Brain microvascular endothelial cell (primary cell): ENCODE measurements at regions not wholly inside any gene's neighbourhood (a gene's known extent, or its start where the extent isn't known, plus 50 kb on each side); places are given as distances from the start of the nearest gene placed in this dataset.
"Not testable (repeated sequence)": the region's sequence is repeated elsewhere in the genome, so short reads cannot be mapped to it uniquely, and the experiment has no call there.

Experiments
- DNase-seq: peaks from one replicate; pipeline ENCODE4 v3.0.0-alpha.2; 2020
- H3K27ac ChIP-seq: fragments of 250-450 bp; sonication (Bioruptor Pico); 2 replicates; pipeline ENCODE4 v1.5.1; 2020; ENCODE audit warnings: mild to moderate bottlenecking, moderate library complexity
- H3K27me3 ChIP-seq: fragments of 250-450 bp; sonication (Bioruptor Pico); replicated peaks from 2 replicates; pipeline ENCODE4 v1.5.1; 2020; ENCODE audit warnings: mild to moderate bottlenecking
- H3K36me3 ChIP-seq: fragments of 250-450 bp; sonication (Bioruptor Pico); replicated peaks from 2 replicates; pipeline ENCODE4 v1.5.1; 2020; ENCODE audit warnings: mild to moderate bottlenecking
- H3K4me3 ChIP-seq: 2 replicates; pipeline ENCODE4 v1.5.1; 2011; ENCODE audit warnings: low read depth, mild to moderate bottlenecking, control low read depth, low read length, moderate library complexity
- in situ Hi-C: cut with HindIII; loops from 2 replicates; pipeline ENCODE4 v1.10.0; 2017; ENCODE audit warnings: low sequenced_read_pairs, low pct_ligation_motif_present
- TF ChIP-seq, protein P1 (sequence below): IDR thresholded peaks from 2 replicates; pipeline ENCODE4 v1.5.1; 2011; ENCODE audit warnings: low read depth, mild to moderate bottlenecking, moderate library complexity, low read length, control low read depth, inconsistent platforms; ENCODE audit errors: missing control alignments

DNA sequence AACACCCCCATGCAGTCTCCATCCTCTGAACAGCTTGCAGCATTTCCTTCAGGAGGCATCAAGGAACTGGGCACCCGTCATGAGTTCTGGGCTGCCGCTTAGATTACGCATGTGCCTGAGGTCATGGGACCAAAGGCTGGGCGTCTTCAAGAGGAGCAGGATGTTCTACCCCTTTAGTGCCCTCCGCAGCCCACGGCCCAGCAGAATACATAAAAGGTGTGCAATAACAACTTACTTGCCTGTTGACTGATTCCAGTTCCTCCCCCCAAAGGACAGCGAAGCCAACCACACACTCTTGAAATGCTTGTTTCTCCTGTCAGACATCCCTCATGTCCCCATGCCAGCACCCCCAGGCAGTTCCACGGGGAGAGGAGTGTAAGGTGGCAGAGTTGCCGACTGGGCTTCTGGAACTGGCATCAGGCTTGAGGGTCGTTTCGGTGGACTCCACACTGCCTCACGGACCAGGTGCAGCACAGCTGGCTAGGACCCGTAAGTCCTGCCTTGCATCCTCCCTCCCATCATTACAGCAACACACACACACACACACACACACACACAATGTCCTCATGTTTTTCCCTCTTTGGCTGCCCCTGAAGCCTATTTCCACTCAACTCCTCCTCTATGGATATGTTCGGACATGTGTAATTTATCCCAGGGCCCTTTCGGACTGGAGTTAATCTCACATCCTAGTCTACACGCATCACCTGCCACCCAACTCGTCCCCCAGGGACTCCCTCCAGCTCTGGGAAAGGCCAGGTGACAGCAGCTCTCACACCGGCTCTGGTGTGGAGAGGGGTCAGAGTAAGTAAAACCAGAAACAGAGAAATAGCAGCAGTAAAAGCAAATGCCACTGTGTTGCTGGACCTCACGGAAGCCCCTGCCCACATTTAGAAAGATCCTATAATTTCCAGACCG, 200.7 kb downstream of the BCL11A start:
- in situ Hi-C loops = no loop called here
- Histone ChIP-seq H3K36me3 (no peaks in the 10 kb centered on the region), H3K27me3 (no peaks in the 10 kb centered on the region), H3K4me3 (no peak overlapping the region), H3K27ac (no peak overlapping the region)
- DNase-seq = no peak
- TF ChIP-seq, protein P1, sequence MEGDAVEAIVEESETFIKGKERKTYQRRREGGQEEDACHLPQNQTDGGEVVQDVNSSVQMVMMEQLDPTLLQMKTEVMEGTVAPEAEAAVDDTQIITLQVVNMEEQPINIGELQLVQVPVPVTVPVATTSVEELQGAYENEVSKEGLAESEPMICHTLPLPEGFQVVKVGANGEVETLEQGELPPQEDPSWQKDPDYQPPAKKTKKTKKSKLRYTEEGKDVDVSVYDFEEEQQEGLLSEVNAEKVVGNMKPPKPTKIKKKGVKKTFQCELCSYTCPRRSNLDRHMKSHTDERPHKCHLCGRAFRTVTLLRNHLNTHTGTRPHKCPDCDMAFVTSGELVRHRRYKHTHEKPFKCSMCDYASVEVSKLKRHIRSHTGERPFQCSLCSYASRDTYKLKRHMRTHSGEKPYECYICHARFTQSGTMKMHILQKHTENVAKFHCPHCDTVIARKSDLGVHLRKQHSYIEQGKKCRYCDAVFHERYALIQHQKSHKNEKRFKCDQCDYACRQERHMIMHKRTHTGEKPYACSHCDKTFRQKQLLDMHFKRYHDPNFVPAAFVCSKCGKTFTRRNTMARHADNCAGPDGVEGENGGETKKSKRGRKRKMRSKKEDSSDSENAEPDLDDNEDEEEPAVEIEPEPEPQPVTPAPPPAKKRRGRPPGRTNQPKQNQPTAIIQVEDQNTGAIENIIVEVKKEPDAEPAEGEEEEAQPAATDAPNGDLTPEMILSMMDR = no peak

DNA sequence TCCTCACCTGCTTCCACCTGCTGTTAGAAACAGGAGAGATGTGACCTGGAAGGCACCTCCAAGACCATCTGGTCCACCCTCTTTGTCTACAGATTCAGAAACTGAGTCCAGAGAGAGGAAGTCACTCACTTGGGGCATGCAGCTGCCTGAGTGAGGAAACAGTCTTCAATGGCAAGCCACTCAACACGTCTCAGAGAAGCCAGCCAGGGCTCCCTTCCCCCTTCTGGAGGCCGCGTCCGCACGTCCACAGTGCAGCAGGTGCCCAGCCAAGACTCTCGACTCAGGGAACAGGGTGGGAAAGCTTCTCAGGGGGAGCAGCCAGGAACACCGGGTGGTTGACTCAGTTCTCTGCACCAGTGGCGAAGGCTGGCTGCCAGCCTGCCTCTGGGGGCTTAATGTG, 201.7 kb downstream of the BCL11A start:
- TF ChIP-seq, protein P1 = no peak
- DNase-seq = no peak
- H3K27me3 ChIP-seq = no peaks in the 10 kb centered on the region
- H3K36me3 ChIP-seq = no peaks in the 10 kb centered on the region
- no peak overlapping the region for H3K4me3 ChIP-seq
- in situ Hi-C loops = no loop called here
- no peak overlapping the region for H3K27ac ChIP-seq

DNA sequence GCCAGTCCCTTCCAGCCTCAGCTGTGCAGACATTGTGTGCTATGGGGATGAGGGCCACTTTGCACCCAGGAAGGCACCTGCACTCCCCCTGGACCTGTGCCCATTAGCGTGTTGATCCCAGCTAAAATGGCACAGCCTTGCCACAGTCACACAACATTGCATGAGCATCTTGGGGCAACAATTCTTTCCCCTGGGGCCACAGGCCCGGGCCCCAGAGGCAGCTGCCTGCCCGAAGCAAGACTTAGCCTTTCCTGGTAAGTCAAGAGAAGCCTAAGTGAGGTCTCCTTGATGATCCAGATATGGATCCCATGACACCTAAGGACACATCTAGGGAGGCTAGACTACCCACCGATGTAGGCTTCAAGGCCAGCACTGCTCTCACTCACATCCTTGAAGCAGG, 202.1 kb downstream of the BCL11A start:
- H3K36me3 ChIP-seq = no peaks in the 10 kb centered on the region
- no peak for DNase-seq
- in situ Hi-C loops = no loop called here
- TF ChIP-seq, protein P1 = no peak
- no peaks in the 10 kb centered on the region for H3K27me3 ChIP-seq
- no peak overlapping the region for H3K4me3 ChIP-seq
- no peak overlapping the region for H3K27ac ChIP-seq

DNA sequence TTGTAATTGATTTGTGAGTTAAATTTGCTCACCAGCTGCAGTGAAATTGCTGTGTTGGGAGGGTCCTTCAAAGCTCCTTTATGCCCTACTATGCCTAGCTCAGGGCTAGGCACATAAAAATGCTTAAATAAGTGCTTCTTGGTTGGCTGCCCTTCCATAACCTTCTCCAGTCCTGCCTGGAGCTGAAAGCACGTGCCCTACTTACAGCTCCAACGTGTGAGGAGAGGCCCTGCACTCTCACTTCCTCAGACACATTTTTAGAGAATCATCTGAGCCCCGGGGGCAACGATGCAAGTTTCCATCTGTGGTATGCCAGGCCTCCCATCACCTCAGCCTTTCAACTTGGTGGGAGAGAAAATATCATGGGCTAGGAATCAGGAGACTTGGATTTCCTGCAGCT, 202.7 kb downstream of the BCL11A start:
- in situ Hi-C loops = no loop called here
- Histone ChIP-seq H3K27ac (no peak overlapping the region), H3K36me3 (no peaks in the 10 kb centered on the region), H3K4me3 (no peak overlapping the region), H3K27me3 (no peaks in the 10 kb centered on the region)
- TF ChIP-seq, protein P1 = no peak
- no peak for DNase-seq

- H3K36me3 ChIP-seq = no peaks in the 10 kb centered on the region
- no peaks in the 10 kb centered on the region for H3K27me3 ChIP-seq
- H3K27ac ChIP-seq = no peak overlapping the region
- no peak for DNase-seq
- in situ Hi-C loops = no loop called here
- no peak overlapping the region for H3K4me3 ChIP-seq
- TF ChIP-seq, protein P1 = no peak
Observed at GRCh38 chr2:60347781-60348180, 205.7 kb downstream of the BCL11A start.

DNA sequence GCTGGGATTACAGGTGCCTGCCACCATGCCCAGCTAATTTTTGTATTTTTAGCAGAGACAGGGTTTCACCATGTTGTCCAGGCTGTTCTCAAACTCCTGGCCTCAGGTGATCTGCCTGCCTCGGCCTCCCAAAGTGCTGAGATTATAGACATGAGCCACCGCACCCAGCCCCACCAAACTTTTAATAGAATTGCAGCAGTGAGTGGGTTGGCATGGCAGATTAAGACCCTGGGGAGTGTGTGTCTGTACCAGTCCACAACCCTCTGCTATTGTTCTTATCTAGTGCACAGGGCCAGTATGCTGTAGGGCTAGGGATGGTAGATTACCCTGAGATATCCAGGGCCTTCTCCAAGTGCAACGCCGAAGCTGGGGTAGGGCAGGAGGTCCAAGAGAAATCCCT, 211.0 kb downstream of the BCL11A start:
- H3K27ac ChIP-seq, H3K27me3 ChIP-seq, in situ Hi-C loops, H3K36me3 ChIP-seq, H3K4me3 ChIP-seq, DNase-seq: not testable (repeated sequence)
